GM23338 (cell line): ENCODE measurements at regions not wholly inside any gene's neighbourhood (a gene's known extent, or its start where the extent isn't known, plus 50 kb on each side); places are given as distances from the start of the nearest gene placed in this dataset.

Experiments used
- ATAC-seq: fragments of 200-7000 bp; cut with Tn5 transposase; 3 replicates; pipeline ENCODE4 v1.9.1; 2020
- DNase-seq: peaks from one replicate; pipeline ENCODE4 v3.0.0-alpha.2; 2015; ENCODE audit warnings: low spot score
- H2AFZ ChIP-seq: fragments of 200-600 bp; sonication (generic); 2 replicates; pipeline ENCODE4 v1.8.0; 2016; ENCODE audit warnings: antibody characterized with exemption, mild to moderate bottlenecking, moderate library complexity
- H3F3A ChIP-seq: fragments of 200-600 bp; sonication (generic); replicated peaks from 2 replicates; pipeline ENCODE4 v1.8.0; 2017; ENCODE audit warnings: antibody characterized with exemption, mixed run types, low read depth
- H3K27ac ChIP-seq: fragments of 200-600 bp; sonication (generic); 2 replicates; pipeline ENCODE4 v1.6.1; 2016; ENCODE audit warnings: low read depth
- H3K27me3 ChIP-seq: fragments of 200-600 bp; sonication (generic); 2 replicates; pipeline ENCODE4 v1.8.0; 2016; ENCODE audit warnings: mild to moderate bottlenecking, mixed run types, moderate library complexity; ENCODE audit not compliant: insufficient read depth
- H3K36me3 ChIP-seq: fragments of 200-600 bp; sonication (generic); 2 replicates; pipeline ENCODE4 v1.8.0; 2016; ENCODE audit warnings: mild to moderate bottlenecking; ENCODE audit not compliant: insufficient read depth
- H3K4me1 ChIP-seq: fragments of 200-600 bp; sonication (generic); 2 replicates; pipeline ENCODE4 v1.8.0; 2016; ENCODE audit warnings: mild to moderate bottlenecking, moderate library complexity; ENCODE audit not compliant: insufficient read depth
- H3K4me2 ChIP-seq: fragments of 200-600 bp; sonication (generic); 2 replicates; pipeline ENCODE4 v1.7.1; 2017; ENCODE audit warnings: mixed run types
- H3K4me3 ChIP-seq: fragments of 200-600 bp; sonication (generic); 2 replicates; pipeline ENCODE4 v1.6.1; 2016; ENCODE audit warnings: mixed run types
- H3K79me2 ChIP-seq: fragments of 200-600 bp; sonication (generic); replicated peaks from 2 replicates; pipeline ENCODE4 v1.8.0; 2017; ENCODE audit warnings: mild to moderate bottlenecking; ENCODE audit not compliant: insufficient read depth
- H3K9me2 ChIP-seq: fragments of 200-600 bp; sonication (generic); 2 replicates; pipeline ENCODE4 v1.8.0; 2017; ENCODE audit not compliant: insufficient read depth
- H4K20me1 ChIP-seq: fragments of 200-600 bp; sonication (generic); replicated peaks from 2 replicates; pipeline ENCODE4 v1.8.0; 2017; ENCODE audit warnings: mild to moderate bottlenecking; ENCODE audit not compliant: insufficient read depth
- H3K27ac Mint-ChIP-seq: 2 replicates; pipeline ENCODE4 v1.8.0; 2020; ENCODE audit warnings: inconsistent platforms, mild to moderate bottlenecking, moderate library complexity, mixed read lengths
- H3K27me3 Mint-ChIP-seq: 3 replicates; pipeline ENCODE4 v1.8.0; 2022; ENCODE audit warnings: low read depth, mild to moderate bottlenecking, moderate library complexity, mixed read lengths, inconsistent platforms; ENCODE audit not compliant: insufficient read depth, poor library complexity
- H3K36me3 Mint-ChIP-seq: 3 replicates; pipeline ENCODE4 v1.8.0; 2021; ENCODE audit warnings: low read depth, mild to moderate bottlenecking, inconsistent platforms, moderate library complexity, mixed read lengths
- H3K4me1 Mint-ChIP-seq: 3 replicates; pipeline ENCODE4 v1.8.0; 2020; ENCODE audit warnings: mild to moderate bottlenecking, inconsistent platforms, mixed read lengths
- H3K4me3 Mint-ChIP-seq: 3 replicates; pipeline ENCODE4 v1.8.0; 2021; ENCODE audit warnings: moderate library complexity, mild to moderate bottlenecking, inconsistent platforms, mixed read lengths
- H3K9me3 Mint-ChIP-seq: 3 replicates; pipeline ENCODE4 v1.8.0; 2020; ENCODE audit warnings: moderate library complexity, mild to moderate bottlenecking, inconsistent platforms, mixed read lengths
- CREB1 ChIP-seq: fragments of 250-450 bp; sonication (Bioruptor Pico); IDR thresholded peaks from 2 replicates; pipeline ENCODE4 v1.5.0; 2020; ENCODE audit warnings: low read depth, mild to moderate bottlenecking, moderate library complexity
- CTCF ChIP-seq, 2 experiments: fragments of 200-600 bp in 1 of 2; sonication (generic) in 1 of 2; conservative IDR thresholded peaks; 2 replicates each; pipeline versions ENCODE4 v1.5.1 to v1.6.1; 2016 to 2017; ENCODE audit warnings: antibody characterized with exemption in 2 of 2, low read depth in 2 of 2, mild to moderate bottlenecking in 2 of 2, moderate library complexity in 1 of 2
- ETS1 ChIP-seq: IDR thresholded peaks from 2 replicates; pipeline ENCODE4 v1.6.1; 2016; ENCODE audit warnings: antibody characterized with exemption
- EZH2 ChIP-seq: fragments of 200-600 bp; sonication (generic); IDR thresholded peaks from one replicate; pipeline ENCODE4 v1.8.0; 2017; ENCODE audit warnings: antibody characterized with exemption, mild to moderate bottlenecking, low read depth; ENCODE audit not compliant: unreplicated experiment
- EZH2phosphoT487 ChIP-seq: fragments of 200-600 bp; sonication (generic); IDR thresholded peaks from one replicate; pipeline ENCODE4 v1.8.1; 2018; ENCODE audit warnings: antibody characterized with exemption; ENCODE audit not compliant: unreplicated experiment
- JUNB ChIP-seq: IDR thresholded peaks from one replicate; pipeline ENCODE4 v1.6.1; 2016; ENCODE audit warnings: antibody characterized with exemption; ENCODE audit not compliant: unreplicated experiment
- NANOG ChIP-seq: IDR thresholded peaks from 2 replicates; pipeline ENCODE4 v1.6.1; 2016; ENCODE audit warnings: antibody characterized with exemption, borderline replicate concordance
- REST ChIP-seq: IDR thresholded peaks from one replicate; pipeline ENCODE4 v1.6.1; 2018; ENCODE audit warnings: antibody characterized with exemption; ENCODE audit not compliant: unreplicated experiment
- STAT1 ChIP-seq: IDR thresholded peaks from one replicate; pipeline ENCODE4 v1.6.1; 2016; ENCODE audit warnings: antibody characterized with exemption; ENCODE audit not compliant: unreplicated experiment
- ZNF114 ChIP-seq: fragments of 250-450 bp; sonication (Bioruptor Pico); IDR thresholded peaks from 2 replicates; pipeline ENCODE4 v1.5.0; 2020; ENCODE audit warnings: mild to moderate bottlenecking, moderate library complexity
- ZNF331 ChIP-seq: fragments of 250-450 bp; sonication (Bioruptor Pico); IDR thresholded peaks from 2 replicates; pipeline ENCODE4 v1.5.0; 2020; ENCODE audit warnings: low read depth, mild to moderate bottlenecking, moderate library complexity
- ZNF462 ChIP-seq: fragments of 250-450 bp; sonication (Bioruptor Pico); IDR thresholded peaks from 2 replicates; pipeline ENCODE4 v1.5.0; 2020; ENCODE audit warnings: mild to moderate bottlenecking, moderate library complexity

GRCh38 chr14:38951451-38951850 lies 151.6 kb downstream of the SEC23A start (continued):
- TF ChIP-seq EZH2phosphoT487, result no peak
- TF ChIP-seq ZNF114 (CRISPR knock-in tag), result no peak
- no peak for TF ChIP-seq EZH2
- TF ChIP-seq NANOG, result no peak
- no peak for TF ChIP-seq ZNF331 (CRISPR knock-in tag)
- TF ChIP-seq REST, result no peak
- TF ChIP-seq ETS1, result no peak

- Mint-ChIP-seq H3K4me3 (no peak overlapping the region), H3K4me1 (no peaks in the 10 kb centered on the region), H3K27me3 (no peaks in the 10 kb centered on the region), H3K9me3 (no peaks in the 10 kb centered on the region), H3K36me3 (no peaks in the 10 kb centered on the region), H3K27ac (no peak overlapping the region)
- Histone ChIP-seq H2AFZ (peak overlapping the region; percentile 24; the same call in 1 of the 2 replicates), H3K4me3 (no peak overlapping the region), H3K36me3 (no peaks in the 10 kb centered on the region), H3K27me3 (no peaks in the 10 kb centered on the region), H3K9me2 (no peaks in the 10 kb centered on the region), H3K4me2 (no peak overlapping the region), H3K79me2 (no peaks in the 10 kb centered on the region), H3K27ac (no peak overlapping the region), H4K20me1 (no peaks in the 10 kb centered on the region), H3K4me1 (no peaks in the 10 kb centered on the region), H3F3A (no peaks in the 10 kb centered on the region)
- ATAC-seq (no peak), DNase-seq (no peak)
- no peak for TF ChIP-seq JUNB
- TF ChIP-seq CREB1, result no peak
- no peak for TF ChIP-seq CTCF (conservative IDR thresholded peaks at IDR 0.05; ENCODE audit: low read depth in 2 of 2)
- TF ChIP-seq EZH2, result no peak
- TF ChIP-seq ZNF462 (CRISPR knock-in tag), result no peak
- no peak for TF ChIP-seq ZNF331 (CRISPR knock-in tag)
- no peak for TF ChIP-seq ETS1
- no peak for TF ChIP-seq STAT1
These were observed 152.4 kb downstream of the SEC23A start for GRCh38 chr14:38950676-38951075.
